Retinal pigment epithelial cell (primary cell): ENCODE measurements at regions not wholly inside any gene's neighbourhood (a gene's known extent, or its start where the extent isn't known, plus 50 kb on each side); places are given as distances from the start of the nearest gene placed in this dataset.
"Not testable (repeated sequence)": the region's sequence is repeated elsewhere in the genome, so short reads cannot be mapped to it uniquely, and the experiment has no call there.

ENCODE experiments used
- DNase-seq: peaks from one replicate; pipeline ENCODE4 v3.0.0-alpha.2; 2010; ENCODE audit warnings: low read depth
- H3K4me3 ChIP-seq: 2 replicates; pipeline ENCODE4 v1.5.1; 2011; ENCODE audit warnings: mild to moderate bottlenecking, low read length, control low read depth, moderate library complexity
- CTCF ChIP-seq: conservative IDR thresholded peaks from 2 replicates; pipeline ENCODE4 v1.5.1; 2011; ENCODE audit warnings: low read depth, low read length, control low read depth, inconsistent platforms

DNA sequence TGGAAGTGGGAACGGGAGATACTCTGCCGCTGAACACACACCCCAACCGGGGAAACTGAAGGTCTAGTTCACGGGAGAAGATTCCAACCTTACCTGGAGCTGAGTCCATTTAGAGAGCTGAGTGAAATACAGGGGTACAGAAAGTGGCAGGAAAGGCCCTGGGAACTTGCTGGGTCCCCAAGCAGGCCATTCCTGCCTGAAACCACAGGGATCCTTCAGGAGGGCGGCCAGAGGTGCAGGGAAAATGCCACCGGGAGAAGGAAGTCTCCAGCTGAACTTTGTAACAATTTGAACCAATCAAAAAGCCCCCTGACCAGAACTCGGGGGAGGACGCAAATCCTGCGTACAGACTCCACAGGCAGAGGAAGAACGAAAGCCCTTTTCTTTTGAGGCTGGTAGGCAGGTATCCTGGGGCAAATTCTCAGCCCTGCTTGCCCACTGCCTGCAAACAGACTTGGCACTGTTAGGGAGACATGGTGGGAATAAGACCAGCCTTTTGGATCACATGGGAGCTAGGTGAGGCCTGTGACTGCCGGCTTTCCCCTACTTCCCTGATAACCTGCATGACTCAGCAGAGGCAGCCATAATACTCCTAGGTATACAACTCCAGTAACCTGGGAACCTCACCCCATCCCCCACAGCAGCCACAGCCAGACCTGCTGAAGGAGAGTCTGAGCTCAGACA lies 170.9 kb downstream of the SEC23A start:
- DNase-seq, result no peak
- no peak overlapping the region for H3K4me3 ChIP-seq
- TF ChIP-seq CTCF, result no peak

GRCh38 chr14:38930898-38931297 lies 172.1 kb downstream of the SEC23A start:
- H3K4me3 ChIP-seq, result no peak overlapping the region
- no peak for DNase-seq
- no peak for TF ChIP-seq CTCF

- TF ChIP-seq CTCF, result no peak
- H3K4me3 ChIP-seq, result no peak overlapping the region
- DNase-seq, result no peak
Observed at GRCh38 chr14:38930022-38930421, 173.0 kb downstream of the SEC23A start.

DNA sequence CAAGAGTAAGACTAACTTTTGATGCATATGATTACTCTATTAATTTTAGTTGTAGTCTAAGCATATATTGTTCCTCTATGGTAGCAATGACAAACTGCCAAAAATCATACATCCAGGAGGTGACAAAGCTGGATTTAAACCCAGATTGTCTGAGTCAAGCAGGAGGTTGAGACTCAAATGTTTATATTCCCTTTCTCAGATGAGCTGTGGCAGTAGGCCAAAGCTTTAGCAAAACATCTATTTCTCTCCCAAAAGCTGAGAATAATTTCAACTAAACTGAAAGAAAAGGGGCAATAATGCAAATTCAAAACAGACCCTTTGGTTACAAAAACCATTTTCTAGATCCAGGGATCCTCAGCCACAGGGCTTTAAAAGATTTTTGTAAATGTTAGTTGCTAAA lies 173.6 kb downstream of the SEC23A start:
- DNase-seq, result no peak
- TF ChIP-seq CTCF, result no peak
- H3K4me3 ChIP-seq, result no peak overlapping the region

- not testable (repeated sequence) for DNase-seq, H3K4me3 ChIP-seq
Observed at GRCh38 chr14:38921893-38922292, 181.1 kb downstream of the SEC23A start.

DNA sequence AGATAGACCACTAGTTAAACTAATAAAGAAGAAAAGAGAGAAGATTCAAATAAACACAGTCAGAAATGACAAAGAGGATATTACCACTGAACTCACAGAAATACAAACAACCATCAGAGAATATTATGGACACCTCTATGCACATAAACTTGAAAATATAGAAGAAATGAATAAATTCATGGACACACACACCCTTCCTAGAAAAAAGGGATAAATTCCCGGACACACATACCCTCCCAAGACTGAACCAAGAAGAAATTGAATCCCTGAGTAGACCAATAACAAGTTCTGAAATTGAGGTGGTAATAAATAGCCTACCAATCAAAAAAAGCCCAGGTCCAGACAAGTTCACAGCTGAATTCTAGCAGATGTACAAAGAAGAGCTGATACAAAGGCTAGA lies 187.9 kb downstream of the SEC23A start:
- DNase-seq, result no peak
- no peak overlapping the region for H3K4me3 ChIP-seq
- no peak for TF ChIP-seq CTCF

DNA sequence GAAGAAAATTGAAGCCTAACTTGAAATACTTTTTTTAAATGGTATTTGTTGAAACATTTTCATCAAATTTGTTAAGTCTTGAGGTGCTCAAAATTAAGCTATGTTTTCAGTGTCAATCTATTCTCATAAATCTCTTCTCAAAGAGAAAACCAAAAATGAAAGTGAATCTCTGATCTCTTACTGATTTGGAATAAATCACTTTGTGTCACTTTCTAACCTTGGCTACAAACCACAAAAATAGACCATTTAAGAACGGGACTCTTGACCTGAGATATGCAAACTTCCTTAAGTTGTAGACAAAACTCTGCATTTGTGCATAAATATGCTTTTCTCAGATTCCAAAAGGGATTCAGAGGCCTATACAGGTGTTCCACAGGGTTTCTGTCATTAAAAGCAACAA lies 192.9 kb downstream of the SEC23A start:
- no peak for DNase-seq
- H3K4me3 ChIP-seq, result no peak overlapping the region
- no peak for TF ChIP-seq CTCF
